ENCODE measurements at regions not wholly inside any gene's neighbourhood (a gene's known extent, or its start where the extent isn't known, plus 50 kb on each side); places are given as distances from the start of the nearest gene placed in this dataset.

GRCh38 chr12:65618588-65618987 lies 205.7 kb upstream of the HMGA2 start:
- TF ChIP-seq CTCF (IDR thresholded peaks at IDR 0.05) (no peak), POLR2AphosphoS5 (IDR thresholded peaks at IDR 0.05; ENCODE audit: low read depth, low read length) (no peak), REST (IDR thresholded peaks at IDR 0.05; ENCODE audit: insufficient read depth in 1 of 2, low read depth in 2 of 2, low read length in 1 of 2) (no peak)

Measured in Panc1 (cell line).